ENCODE measurements at regions not wholly inside any gene's neighbourhood (a gene's known extent, or its start where the extent isn't known, plus 50 kb on each side); places are given as distances from the start of the nearest gene placed in this dataset.

DNA sequence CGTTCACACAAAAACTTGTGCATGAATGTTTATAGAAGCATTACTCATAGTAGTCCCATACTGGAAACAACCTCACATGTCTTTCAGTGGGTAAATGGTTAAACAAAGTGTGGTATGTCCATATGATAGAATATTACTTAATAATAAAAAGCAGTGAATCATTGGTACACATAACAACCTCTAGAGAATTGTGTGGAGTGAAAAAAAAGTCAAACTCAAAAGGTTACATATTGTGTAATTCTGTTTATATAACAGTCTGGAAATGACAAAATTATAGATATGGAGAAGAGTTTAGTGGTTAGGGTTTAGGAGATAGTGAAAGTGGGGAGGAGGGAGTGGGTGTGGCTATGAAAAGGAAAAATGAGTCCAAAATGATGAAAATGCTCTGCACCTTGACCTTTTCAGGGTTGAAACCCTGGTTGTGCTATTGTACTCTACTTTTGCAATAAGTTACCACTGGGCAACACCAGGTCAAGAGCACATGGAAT, 243.4 kb upstream of the DDI1 start:
- Histone ChIP-seq H4K20me1 (no peaks in the 10 kb centered on the region), H3K4me3 (no peak overlapping the region)
- no peak for TF ChIP-seq Cebpa-rat (IDR thresholded peaks at IDR 0.05)

DNA sequence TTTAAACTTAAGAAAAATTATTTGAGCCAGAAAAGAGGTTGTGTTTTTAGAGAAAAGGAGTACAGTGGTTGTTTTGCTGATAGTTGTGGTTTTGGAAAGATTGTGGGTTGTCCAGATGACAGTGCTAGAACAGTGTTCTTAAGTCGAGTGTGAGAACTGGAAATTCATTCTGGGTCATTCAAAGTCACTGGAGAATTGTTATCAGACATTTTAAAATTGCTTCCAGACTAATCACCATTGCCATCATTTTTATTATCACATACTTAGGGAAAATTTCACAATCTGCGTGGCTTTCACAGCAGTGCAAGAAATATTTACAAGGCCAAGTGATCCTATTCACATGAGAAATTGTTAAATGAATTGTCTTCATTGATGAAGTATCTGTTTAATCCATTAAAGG, 242.2 kb upstream of the DDI1 start:
- peaks cover 0 to 22% (median 14%) of the 10 kb centered on the region in 11 experiments; a peak in 14 of 22 replicates for H3K9me3 ChIP-seq (replicated peaks in 1 of 11)
- no peak overlapping the region for H3K4me3 ChIP-seq
- H3K4me2 ChIP-seq: no peak overlapping the region
- no peaks in the 10 kb centered on the region for H4K20me1 ChIP-seq
- TF ChIP-seq Cebpa-rat (IDR thresholded peaks at IDR 0.05): no peak
- no peaks in the 10 kb centered on the region for H3K36me3 ChIP-seq
- H3K9ac ChIP-seq: no peak overlapping the region
- H3K27ac ChIP-seq: no peak overlapping the region
- peaks cover 19 to 23% (median 21%) of the 10 kb centered on the region in 10 experiments for H3K4me1 ChIP-seq
- H3K27me3 ChIP-seq: no peaks in the 10 kb centered on the region

More for the DNA sequence above, 243.4 kb upstream of the DDI1 start:
- H3K36me3 ChIP-seq: no peaks in the 10 kb centered on the region
- no peak overlapping the region for H3K4me2 ChIP-seq
- no peak overlapping the region for H3K9ac ChIP-seq
- H3K27me3 ChIP-seq: no peaks in the 10 kb centered on the region
- H3K27ac ChIP-seq: no peak overlapping the region
- H3K9me3 ChIP-seq (replicated peaks in 1 of 11): peaks cover 0 to 22% (median 14%) of the 10 kb centered on the region in 11 experiments; a peak in 14 of 22 replicates
- H3K4me1 ChIP-seq: peaks cover 8 to 11% (median 10%) of the 10 kb centered on the region in 10 experiments

DNA sequence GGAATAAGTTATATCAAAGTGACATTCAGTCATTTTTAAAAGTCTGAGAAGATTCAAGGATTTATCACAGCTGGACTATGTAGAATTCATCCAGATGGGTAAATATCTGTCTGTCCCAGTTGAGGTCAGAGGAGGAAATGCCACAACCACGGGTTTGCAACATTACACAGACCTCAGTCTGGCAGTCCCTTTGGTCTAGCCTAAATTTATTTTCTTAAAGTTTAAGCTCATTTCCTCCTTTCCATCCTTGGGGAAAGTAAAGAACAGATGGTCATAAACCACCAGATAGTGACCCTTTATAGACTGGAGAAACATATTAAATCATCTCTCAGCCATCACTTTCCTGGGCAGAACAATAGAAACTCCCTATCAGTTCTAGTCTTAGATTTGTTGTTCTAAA, 238.4 kb upstream of the DDI1 start:
- no peak overlapping the region for H3K4me3 ChIP-seq
- peak overlapping the region; percentile 17 to 79 (median 61); a peak in 19 of 22 replicates for H3K4me2 ChIP-seq
- H3K27ac ChIP-seq: peak overlapping the region in 8 of 11 experiments; percentile 59 to 82 (median 72); a peak in 17 of 22 replicates
- TF ChIP-seq Cebpa-rat (IDR thresholded peaks at IDR 0.05): peak in 6 of 11 experiments; percentile 19 to 80 (median 51); a peak in 5 of 22 replicates
- H3K36me3 ChIP-seq: no peaks in the 10 kb centered on the region
- H3K9me3 ChIP-seq (replicated peaks in 1 of 11): no peaks in the 10 kb centered on the region
- no peaks in the 10 kb centered on the region for H4K20me1 ChIP-seq
- H3K27me3 ChIP-seq: no peaks in the 10 kb centered on the region
- H3K9ac ChIP-seq: peak overlapping the region in 3 of 11 experiments; percentile 34 to 64 (median 39); a peak in 6 of 22 replicates
- peaks cover 21 to 35% (median 29%) of the 10 kb centered on the region in 10 experiments for H3K4me1 ChIP-seq

DNA sequence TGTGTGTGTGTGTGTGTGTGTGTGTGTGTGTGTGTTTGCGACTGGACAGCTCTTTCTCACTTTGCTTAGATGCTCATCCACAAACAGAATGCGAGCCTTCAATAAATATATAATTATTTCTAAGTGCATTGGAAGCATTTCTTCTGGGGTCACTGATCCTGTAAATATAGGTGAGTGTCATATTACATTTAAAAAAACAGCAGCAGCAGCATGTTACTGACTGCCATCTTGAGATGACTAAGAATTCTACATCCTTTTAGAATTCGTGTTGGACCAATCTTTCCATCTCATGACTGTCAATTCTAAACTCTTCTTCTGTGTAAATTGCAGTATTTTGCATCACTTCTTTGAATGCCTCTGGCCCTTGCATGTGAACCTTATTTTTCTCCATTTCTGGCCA, 238.0 kb upstream of the DDI1 start:
- TF ChIP-seq Cebpa-rat (IDR thresholded peaks at IDR 0.05): no peak
- Histone ChIP-seq H4K20me1 (no peaks in the 10 kb centered on the region), H3K27ac (peak overlapping the region in 8 of 11 experiments; percentile 51 to 82 (median 72); a peak in 15 of 22 replicates)

DNA sequence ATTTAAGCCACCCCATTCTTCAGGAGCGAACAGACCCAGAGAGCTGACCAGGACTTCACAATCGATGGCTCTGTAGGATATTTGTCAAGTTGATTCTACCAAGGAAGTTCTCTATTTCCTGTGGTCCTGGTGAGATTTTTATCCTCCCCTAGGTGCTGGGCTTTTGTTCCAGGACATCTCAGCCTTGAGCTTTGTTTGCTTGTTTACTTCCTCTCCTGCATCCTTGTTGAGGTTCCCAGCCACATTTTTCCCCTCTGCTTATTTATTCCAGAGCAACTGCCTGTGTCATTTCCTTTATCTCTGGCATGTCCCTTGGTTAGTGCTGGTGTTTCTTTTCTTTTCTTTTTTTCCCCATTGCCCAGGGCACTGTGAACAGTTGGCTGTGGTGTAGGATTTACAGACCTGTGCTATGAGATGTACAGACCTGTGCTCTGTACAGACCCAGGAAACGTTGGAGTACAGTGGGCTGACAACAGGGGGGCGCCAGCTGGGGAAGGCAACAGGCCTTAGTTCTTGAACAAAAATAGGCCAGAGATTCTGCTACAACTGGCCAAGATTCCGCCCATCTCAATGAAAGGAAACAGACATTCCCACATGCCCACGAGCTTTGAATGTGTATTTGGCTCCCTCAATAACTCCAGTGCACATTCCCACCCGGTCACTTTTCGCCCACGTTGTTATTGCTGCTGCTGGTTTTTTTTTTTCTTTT, 235.9 kb upstream of the DDI1 start:
- H3K36me3 ChIP-seq: no peaks in the 10 kb centered on the region
- H3K4me2 ChIP-seq: peak overlapping the region in 10 of 11 experiments; percentile 4 to 45 (median 28); a peak in 11 of 22 replicates
- H4K20me1 ChIP-seq: no peaks in the 10 kb centered on the region
- H3K27ac ChIP-seq: peak overlapping the region in 5 of 11 experiments; percentile 4 to 74 (median 8); a peak in 6 of 22 replicates
- peaks cover 21 to 45% (median 34%) of the 10 kb centered on the region in 10 experiments for H3K4me1 ChIP-seq
- no peaks in the 10 kb centered on the region for H3K9me3 ChIP-seq (replicated peaks in 1 of 11)
- TF ChIP-seq Cebpa-rat (IDR thresholded peaks at IDR 0.05): no peak
- H3K4me3 ChIP-seq: no peak overlapping the region
- no peaks in the 10 kb centered on the region for H3K27me3 ChIP-seq
- H3K9ac ChIP-seq: no peak overlapping the region

More for the DNA sequence above, 238.0 kb upstream of the DDI1 start:
- H3K36me3 ChIP-seq: no peaks in the 10 kb centered on the region
- H3K9ac ChIP-seq: peak overlapping the region in 2 of 11 experiments; percentile 30 to 47; a peak in 4 of 22 replicates
- H3K9me3 ChIP-seq (replicated peaks in 1 of 11): no peaks in the 10 kb centered on the region
- H3K4me1 ChIP-seq: peaks cover 21 to 35% (median 29%) of the 10 kb centered on the region in 10 experiments
- peak overlapping the region; percentile 17 to 79 (median 61); a peak in 20 of 22 replicates for H3K4me2 ChIP-seq
- no peaks in the 10 kb centered on the region for H3K27me3 ChIP-seq
- no peak overlapping the region for H3K4me3 ChIP-seq

DNA sequence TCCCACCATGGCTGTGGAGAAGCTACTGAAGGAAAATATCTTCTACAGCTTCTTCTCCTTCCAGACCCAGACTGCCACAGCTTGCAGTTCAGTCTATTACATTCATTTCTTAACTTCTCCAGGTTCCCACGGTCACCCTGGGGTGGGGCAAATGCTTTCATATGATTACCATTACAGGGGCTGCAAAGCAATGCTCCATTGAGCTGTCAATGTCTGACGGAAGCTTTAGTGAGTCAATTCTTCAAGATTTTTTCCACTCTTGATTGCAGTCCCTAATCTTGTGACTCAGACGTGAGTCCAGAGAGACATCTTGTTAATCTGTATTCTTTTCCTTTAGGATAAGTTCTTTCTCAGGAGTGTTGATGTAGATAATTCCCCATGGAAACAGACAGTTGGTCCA, 233.4 kb upstream of the DDI1 start:
- H3K4me3 ChIP-seq: no peak overlapping the region
- H3K36me3 ChIP-seq: no peaks in the 10 kb centered on the region
- no peak for TF ChIP-seq Cebpa-rat (IDR thresholded peaks at IDR 0.05)
- H3K4me1 ChIP-seq: peaks cover 11 to 34% (median 24%) of the 10 kb centered on the region in 10 experiments
- H3K4me2 ChIP-seq: no peak overlapping the region
- H4K20me1 ChIP-seq: no peaks in the 10 kb centered on the region
- no peak overlapping the region for H3K9ac ChIP-seq
- H3K9me3 ChIP-seq (replicated peaks in 1 of 11): no peaks in the 10 kb centered on the region
- no peaks in the 10 kb centered on the region for H3K27me3 ChIP-seq
- H3K27ac ChIP-seq: no peak overlapping the region

DNA sequence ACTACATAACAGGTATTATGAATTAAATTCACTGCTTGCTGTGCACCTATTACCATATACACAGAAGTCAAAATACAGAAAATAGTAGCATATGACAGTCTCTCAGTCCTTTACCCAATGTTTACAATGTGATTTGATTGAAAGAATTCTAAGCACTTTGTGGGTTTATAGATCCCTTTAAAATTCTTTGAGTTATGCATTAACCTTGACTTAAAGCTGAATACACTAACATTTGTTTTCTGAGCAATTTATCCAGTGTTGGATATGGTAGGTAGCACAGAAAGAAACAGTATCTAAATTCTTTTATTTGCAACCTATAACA, 230.8 kb upstream of the DDI1 start:
- H3K4me1 ChIP-seq: peaks cover 0 to 12% (median 8%) of the 10 kb centered on the region in 10 experiments; a peak in 16 of 20 replicates
- no peak overlapping the region for H3K4me3 ChIP-seq
- no peak overlapping the region for H3K9ac ChIP-seq
- no peaks in the 10 kb centered on the region for H3K27me3 ChIP-seq
- no peak overlapping the region for H3K4me2 ChIP-seq
- H3K9me3 ChIP-seq (replicated peaks in 1 of 11): no peaks in the 10 kb centered on the region
- no peak for TF ChIP-seq Cebpa-rat (IDR thresholded peaks at IDR 0.05)
- H3K27ac ChIP-seq: no peak overlapping the region
- no peaks in the 10 kb centered on the region for H3K36me3 ChIP-seq
- H4K20me1 ChIP-seq: no peaks in the 10 kb centered on the region

DNA sequence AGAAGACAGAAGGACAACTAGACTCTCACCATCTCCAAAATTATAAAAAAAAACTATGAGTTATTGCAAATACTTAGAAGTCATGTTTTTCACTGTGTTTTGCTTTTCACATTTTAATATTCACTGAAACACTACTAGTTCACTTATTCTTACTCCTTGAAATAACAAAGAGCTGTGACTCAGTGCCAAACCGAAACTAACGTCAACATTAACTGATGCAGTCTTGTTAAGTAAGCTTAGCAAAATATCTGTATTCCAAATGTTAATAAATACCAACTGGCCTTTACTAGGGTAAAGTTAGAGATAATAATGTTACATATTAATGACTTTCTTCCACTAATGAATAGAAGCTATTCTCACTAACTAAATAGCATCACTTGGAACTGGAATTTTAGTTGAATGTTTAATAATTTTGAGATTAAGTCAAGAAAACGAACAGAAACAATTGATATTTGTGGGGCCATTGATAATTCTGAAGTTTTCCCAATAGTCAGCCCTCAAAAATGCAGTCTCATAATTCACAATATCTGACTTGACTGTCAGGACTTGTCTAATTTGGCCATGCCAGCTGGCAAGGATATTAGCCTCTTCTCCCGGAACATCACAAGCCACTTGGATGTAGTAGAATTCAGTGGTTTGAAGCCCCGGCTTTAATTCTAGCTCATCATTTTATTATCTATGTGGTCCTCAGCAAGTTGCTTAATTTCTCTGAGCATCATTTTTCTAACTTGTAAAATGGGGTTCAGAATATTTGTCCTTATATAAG, 230.1 kb upstream of the DDI1 start:
- no peak overlapping the region for H3K4me2 ChIP-seq
- H3K4me3 ChIP-seq: no peak overlapping the region
- H3K9me3 ChIP-seq (replicated peaks in 1 of 11): no peaks in the 10 kb centered on the region
- no peak overlapping the region for H3K9ac ChIP-seq
- H3K27ac ChIP-seq: no peak overlapping the region
- H3K4me1 ChIP-seq: peaks cover 0 to 9% (median 6%) of the 10 kb centered on the region in 10 experiments; a peak in 11 of 20 replicates
- no peaks in the 10 kb centered on the region for H3K27me3 ChIP-seq
- no peaks in the 10 kb centered on the region for H3K36me3 ChIP-seq
- no peaks in the 10 kb centered on the region for H4K20me1 ChIP-seq
- no peak for TF ChIP-seq Cebpa-rat (IDR thresholded peaks at IDR 0.05)

DNA sequence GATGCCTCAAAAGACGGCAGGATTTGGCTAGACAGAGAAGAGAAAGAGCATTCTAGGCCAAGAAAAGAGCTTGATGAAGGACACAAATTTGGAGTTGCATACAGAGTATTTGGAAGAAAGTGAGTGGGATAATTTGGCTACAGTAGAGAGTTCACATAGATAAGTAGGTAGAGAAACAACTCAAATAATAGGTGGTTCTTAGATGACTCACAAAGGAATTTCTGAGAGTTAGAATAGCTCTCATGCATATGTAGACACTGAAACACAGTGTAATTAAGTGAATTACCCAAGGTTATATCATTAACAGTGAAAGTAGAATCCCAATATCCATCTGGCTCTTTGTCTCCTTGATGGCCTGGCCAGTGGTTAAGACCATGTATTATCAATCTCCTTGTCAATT, 228.6 kb upstream of the DDI1 start:
- H3K9ac ChIP-seq: no peak overlapping the region
- no peaks in the 10 kb centered on the region for H3K27me3 ChIP-seq
- no peak for TF ChIP-seq Cebpa-rat (IDR thresholded peaks at IDR 0.05)
- H3K4me2 ChIP-seq: no peak overlapping the region
- H4K20me1 ChIP-seq: no peaks in the 10 kb centered on the region
- H3K4me1 ChIP-seq: peaks cover 0 to 9% (median 6%) of the 10 kb centered on the region in 10 experiments; a peak in 11 of 20 replicates
- H3K27ac ChIP-seq: no peak overlapping the region
- no peaks in the 10 kb centered on the region for H3K36me3 ChIP-seq
- H3K4me3 ChIP-seq: no peak overlapping the region
- no peaks in the 10 kb centered on the region for H3K9me3 ChIP-seq (replicated peaks in 1 of 11)
